ENCODE measurements at regions not wholly inside any gene's neighbourhood (a gene's known extent, or its start where the extent isn't known, plus 50 kb on each side); places are given as distances from the start of the nearest gene placed in this dataset.

DNA sequence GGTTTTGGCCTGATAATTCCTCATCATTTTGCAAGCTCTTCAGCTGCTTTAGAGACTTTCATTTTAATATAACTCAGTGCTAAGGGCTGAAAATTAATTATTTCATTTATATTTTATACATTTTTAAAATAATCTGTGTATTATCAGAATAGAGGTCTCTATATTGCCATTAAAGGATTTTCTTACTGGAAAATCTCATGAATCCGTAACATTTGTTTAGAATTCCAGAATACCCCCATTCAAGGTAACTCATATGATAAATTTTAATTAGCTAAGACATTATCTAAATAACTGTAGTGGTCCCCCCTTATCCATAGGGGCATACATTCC, 51.6 kb downstream of the BMAL2 start:
- TF ChIP-seq, protein P1, sequence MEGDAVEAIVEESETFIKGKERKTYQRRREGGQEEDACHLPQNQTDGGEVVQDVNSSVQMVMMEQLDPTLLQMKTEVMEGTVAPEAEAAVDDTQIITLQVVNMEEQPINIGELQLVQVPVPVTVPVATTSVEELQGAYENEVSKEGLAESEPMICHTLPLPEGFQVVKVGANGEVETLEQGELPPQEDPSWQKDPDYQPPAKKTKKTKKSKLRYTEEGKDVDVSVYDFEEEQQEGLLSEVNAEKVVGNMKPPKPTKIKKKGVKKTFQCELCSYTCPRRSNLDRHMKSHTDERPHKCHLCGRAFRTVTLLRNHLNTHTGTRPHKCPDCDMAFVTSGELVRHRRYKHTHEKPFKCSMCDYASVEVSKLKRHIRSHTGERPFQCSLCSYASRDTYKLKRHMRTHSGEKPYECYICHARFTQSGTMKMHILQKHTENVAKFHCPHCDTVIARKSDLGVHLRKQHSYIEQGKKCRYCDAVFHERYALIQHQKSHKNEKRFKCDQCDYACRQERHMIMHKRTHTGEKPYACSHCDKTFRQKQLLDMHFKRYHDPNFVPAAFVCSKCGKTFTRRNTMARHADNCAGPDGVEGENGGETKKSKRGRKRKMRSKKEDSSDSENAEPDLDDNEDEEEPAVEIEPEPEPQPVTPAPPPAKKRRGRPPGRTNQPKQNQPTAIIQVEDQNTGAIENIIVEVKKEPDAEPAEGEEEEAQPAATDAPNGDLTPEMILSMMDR (IDR thresholded peaks at IDR 0.05): no peak
- no peak for TF ChIP-seq POLR2A (IDR thresholded peaks at IDR 0.05)
